Kidney tubule cell (primary cell): ENCODE measurements at regions not wholly inside any gene's neighbourhood (a gene's known extent, or its start where the extent isn't known, plus 50 kb on each side); places are given as distances from the start of the nearest gene placed in this dataset.
"Not testable (repeated sequence)": the region's sequence is repeated elsewhere in the genome, so short reads cannot be mapped to it uniquely, and the experiment has no call there.

ENCODE experiments used
- DNase-seq: peaks from one replicate; pipeline ENCODE4 v3.0.0-alpha.2; 2018; ENCODE audit warnings: low spot score

DNA sequence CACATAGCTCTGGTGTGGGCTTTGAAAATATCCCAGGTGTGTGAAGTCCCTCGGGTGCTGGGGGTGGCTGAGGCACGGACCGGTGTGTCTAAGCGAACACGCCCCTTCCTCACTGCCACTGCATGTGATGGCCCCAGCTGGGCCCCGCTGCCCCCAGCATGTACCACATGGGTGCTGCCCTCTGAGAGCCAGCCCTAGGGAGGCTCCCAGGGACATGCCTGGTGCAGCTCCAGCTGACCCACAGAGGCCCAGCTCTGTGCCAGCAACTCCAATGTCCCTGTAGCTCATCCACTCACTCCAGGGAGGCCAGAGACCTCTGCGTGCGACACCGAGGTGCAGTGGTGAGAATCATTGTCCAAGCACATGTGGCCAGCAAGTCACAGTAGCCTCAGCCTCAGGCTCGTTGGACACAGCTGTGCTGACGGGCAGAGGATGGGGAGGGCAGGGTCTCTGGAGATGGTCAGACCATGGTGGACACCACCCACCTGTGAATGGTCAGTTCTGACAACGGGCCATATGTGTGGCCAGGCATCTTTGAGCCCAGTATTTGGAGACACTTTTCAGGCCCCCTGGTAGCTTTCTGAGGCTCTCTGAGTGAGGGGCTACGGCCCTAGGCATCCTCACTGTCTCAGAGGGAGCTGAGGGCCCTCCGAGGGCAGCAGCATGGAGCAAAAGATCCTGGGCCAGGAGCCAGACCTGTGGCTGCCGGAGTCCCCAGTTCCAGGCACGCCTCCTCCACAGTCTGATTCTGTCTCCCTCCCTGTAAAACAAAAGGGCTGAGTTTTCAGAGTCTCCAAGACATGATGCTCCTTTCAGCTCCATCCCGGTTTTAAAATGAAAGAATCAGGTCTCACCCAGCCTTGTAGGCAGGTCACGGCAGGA is 220.7 kb downstream of the NDUFA10 start:
- no peak for DNase-seq

- no peak for DNase-seq
Observed at GRCh38 chr2:239803766-239804115, 221.4 kb downstream of the NDUFA10 start.

DNA sequence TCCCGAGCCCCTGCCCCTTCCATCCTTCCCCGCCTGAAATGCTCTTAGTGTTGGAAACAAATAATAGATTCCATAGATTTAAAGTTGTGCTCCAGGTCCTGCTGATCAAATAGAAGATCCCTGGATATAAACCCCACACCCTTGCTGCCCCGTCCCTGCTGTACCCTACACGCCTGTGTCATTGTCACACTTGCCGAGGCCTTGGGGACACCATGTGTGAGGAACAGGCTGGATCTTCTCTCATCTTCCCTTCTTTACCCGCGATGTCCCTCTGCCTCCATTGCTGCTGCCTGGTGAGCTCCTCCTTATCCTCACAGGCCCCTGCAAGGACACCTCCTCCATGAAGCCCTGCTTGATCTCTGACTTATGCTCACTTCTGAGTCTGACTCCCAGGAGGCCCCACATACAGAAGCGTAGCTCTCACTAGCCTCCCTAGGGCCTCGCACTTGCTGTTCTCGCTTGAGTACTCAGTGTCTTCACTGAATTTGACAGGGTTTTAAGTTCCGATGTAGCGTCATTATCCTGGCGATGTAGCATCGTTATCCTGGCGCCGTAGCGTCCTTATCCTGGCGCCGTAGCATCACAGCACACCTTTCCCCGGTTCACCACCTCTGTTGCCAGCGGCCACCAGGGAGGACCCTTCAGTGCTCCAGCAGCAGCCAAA is 221.9 kb downstream of the NDUFA10 start:
- DNase-seq: no peak

DNA sequence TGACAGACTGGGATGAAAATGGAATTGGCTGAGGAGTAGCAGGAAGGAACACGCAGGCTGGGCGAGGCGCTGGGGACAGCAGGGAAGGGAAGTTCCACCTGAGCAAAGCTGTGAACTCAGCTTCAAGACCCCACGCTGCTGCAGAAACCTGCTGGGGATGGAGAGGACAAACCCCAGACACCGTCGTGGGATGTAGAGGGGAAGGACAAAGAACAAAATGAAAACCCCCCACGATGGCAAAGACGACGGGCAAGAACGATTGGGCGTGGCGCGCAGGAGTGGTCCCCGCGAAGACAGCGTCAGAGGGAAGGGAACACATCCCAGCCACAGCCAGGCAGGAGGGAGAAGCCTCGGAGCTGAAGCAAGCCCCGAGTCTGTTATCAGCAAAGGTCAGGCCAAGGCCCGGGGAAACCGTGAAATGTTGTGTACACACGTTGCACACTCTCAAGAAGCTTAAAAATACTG is 222.9 kb downstream of the NDUFA10 start:
- no peak for DNase-seq

DNA sequence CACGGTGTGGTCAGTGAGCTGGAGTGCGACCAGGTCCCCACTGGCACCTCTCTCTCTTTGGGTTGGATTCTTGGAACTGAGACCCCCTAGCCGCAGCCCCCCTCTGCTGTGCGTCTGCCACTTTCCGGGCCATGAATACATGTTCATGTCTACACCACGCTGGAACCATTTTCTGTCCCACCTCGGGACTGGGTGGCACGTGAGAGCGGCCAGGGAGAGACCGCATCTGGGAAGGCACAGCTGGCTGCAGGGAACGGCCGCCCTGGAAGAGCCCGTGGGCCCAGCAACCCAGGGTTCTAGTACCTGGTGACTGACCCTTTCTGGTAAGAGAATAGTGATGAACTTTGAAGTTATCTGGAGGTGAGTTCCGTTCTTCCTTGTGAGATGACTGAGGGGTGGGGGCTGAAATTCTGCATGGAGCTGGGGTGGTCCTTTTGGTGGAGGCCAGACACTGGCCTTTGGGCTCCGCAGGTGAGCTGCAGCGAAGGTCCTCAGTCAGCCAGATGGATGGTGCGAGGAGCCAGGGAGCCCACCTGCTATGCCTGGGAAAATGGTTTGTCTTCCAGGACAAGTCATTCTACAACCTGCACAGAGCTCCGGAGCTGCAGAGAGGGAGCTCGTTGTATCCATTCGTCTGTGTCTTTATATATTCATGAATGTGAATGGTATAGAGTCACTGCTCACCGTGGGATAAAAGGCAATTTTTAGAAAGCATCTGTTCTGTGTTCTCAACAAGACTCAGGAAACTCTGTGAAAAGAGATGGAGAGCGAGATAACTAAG is 223.5 kb downstream of the NDUFA10 start:
- no peak for DNase-seq

DNA sequence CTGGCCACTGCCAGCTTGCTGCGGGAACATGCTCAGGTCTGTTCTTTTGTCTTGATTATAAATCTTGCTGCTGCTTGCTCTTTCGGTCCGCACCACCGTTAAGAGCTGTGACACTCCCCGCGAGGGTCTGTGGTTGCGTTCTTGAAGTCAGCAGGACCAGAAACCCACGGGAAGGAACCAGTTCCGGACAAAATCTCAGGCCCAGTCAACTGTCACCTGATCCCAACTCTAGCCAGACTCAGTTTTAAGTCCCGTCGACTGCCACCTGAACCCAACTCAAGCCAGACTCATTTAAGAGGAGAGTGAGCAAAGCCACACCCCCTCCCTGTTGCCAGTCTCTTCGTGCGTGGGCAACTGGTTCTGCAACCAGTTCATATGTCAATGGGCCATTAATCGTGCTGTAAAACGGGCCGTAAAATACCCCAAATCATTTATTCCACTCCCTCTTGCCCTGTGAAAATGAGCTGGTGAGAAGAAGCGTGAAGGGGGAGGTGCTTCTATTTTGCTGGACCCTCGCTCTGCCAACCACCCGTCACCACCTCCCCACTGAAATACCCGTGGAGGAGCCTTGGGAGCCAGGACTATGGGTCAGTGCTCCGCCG is 224.3 kb downstream of the NDUFA10 start:
- DNase-seq: no peak

- no peak for DNase-seq
Observed at GRCh38 chr2:239797316-239797715, 227.8 kb downstream of the NDUFA10 start.

- not testable (repeated sequence) for DNase-seq
Observed at GRCh38 chr2:239795761-239796160, 229.4 kb downstream of the NDUFA10 start.

DNA sequence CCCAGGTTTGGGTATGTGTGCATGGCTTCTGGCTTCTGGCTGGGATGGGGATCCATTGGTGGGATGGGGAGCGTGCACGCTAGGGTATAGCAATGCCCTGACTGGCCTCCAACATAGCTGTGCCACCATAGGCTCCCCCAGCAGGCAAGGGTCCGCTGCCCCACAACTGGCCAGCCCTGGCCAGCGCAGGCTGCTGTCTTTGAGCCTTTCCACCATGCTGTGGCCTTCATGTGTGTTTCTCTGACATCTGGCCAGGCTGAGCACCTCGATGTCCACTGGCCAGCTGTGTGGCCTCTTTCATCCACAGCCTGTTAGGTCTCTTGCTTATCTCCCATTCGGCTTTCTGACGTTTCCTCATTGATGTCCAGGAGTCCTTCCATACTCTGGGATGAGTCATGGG is 231.3 kb downstream of the NDUFA10 start:
- DNase-seq: no peak

- no peak for DNase-seq
Observed at GRCh38 chr2:239793086-239793485, 232.1 kb downstream of the NDUFA10 start.

DNA sequence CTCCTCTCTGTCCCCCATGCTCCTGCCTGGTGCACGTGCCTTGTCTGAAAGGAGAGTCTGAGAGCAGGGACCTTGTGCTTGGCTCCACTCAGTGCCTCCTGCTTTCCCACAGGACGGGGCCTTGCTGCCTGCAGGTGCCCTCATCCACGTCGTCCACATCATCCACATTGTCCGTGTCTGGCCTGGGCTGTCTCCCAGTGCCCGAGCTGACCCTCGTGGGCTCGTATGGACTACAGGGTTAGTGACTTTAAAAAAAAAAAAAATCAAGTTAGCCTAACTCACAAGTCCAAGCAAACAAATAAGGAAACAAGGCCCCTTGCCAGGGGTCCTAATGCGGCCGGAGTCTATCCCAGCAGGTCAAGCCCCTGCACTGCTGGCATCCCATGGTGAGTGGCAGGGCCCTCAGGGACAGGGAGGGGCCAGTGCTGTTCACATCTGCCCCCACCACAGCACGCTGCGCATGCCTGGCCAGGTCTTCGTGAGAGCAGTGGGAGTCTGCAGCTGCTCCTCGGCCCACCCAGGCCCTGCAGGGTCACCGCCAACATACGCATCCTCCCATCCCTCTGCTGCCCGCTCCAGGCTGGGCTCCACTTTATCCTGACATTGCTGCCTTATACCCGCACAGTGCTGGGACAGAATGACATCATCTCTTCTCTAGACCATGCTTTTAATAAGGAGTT is 232.6 kb downstream of the NDUFA10 start:
- no peak for DNase-seq

DNA sequence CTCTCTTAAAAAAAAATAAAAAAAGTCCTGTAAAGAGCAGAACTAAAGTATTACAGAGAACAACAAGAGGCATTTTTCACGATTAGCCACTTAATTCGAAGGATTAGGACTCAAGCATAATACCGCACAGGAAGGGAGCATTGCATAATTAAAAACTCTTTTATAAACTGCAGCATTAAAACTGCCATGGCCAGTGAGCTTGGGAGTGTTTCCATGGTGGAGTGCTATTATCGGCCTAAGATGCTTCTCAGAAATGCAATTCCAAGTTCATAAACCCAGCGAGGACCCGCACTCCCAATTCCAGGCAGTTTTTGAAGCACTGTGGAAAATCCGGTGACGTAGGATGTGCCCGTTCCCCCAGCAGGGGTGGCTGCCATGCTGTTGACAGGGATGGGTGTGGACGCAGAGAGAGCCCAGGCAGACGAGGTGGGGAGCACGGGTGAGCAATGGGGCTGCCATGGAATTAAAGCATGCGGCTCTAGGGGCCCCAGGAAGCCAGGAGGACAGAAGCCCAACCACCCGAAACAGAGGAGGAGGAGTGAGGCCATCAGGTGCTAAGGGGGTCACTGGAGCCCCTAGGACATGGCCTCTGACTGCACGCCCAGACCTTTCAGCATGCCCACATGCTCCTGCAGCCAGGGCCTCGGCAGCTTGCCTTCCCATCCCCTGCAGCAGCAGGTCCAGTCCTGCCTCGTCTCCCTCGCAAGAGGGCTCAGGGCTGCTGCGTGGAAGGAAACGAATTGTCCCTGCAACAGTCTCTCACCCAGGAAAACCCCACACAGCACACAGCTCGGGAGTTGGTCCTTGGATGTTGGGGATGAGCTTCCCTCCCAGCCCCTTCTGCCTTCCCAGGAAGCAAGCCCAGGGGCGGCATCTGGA is 233.4 kb downstream of the NDUFA10 start:
- no peak for DNase-seq

DNA sequence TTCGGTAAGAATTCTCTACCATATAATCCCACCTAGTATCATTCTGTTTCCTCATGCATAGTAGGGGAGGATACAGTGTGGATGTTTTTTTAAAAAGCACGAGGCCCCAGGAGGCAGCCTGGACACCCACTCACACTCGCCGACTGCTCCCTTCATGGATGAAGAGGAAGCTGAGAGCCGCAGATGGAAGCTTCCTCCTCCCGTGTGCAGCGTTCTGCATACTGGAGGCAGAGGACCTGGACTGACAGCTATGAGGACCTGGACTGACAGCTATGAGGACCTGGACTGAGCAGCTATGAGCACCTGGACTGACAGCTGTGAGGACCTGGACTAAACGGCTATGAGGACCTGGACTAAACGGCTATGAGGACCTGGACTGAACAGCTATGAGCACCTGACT is 234.4 kb downstream of the NDUFA10 start:
- DNase-seq: no peak

GRCh38 chr2:239790313-239790712 is 234.8 kb downstream of the NDUFA10 start:
- DNase-seq: no peak

- DNase-seq: no peak
Observed at GRCh38 chr2:239789711-239790110, 235.4 kb downstream of the NDUFA10 start.

DNA sequence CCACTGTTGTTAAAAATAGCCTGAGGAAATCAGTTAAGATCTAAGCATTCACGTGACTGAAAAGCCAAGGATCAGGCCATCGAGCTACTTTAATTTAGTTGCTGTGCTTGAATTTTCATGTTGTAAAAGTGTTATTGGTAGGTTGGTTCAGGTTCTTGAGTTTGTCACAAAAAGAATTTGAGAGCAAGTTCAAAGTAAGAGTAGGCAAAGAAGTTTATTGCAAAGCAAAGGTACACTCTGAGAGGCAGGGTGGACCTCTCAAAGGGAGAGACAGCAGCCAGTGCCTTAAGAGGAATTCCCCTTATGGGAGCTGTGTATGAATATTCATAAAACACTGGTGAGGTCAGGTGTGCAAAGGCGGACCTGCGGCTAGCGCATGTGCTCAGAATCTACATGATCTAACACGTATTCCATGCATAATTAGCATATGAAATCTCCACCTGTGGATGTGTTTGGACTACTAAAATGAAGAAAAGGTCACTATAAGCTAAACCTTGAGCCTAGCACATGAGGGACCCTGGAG is 236.5 kb downstream of the NDUFA10 start:
- no peak for DNase-seq

GRCh38 chr2:239787538-239788050 is 237.5 kb downstream of the NDUFA10 start:
- DNase-seq: no peak

GRCh38 chr2:239786791-239787190 is 238.4 kb downstream of the NDUFA10 start:
- DNase-seq: no peak

GRCh38 chr2:239781454-239781853 is 243.7 kb downstream of the NDUFA10 start:
- DNase-seq: no peak
